Karpas-422 (cell line): ENCODE measurements at regions not wholly inside any gene's neighbourhood (a gene's known extent, or its start where the extent isn't known, plus 50 kb on each side); places are given as distances from the start of the nearest gene placed in this dataset.

Experiments used
- DNase-seq: peaks from one replicate; pipeline ENCODE4 v3.0.0-alpha.2; 2015
- H2AFZ ChIP-seq: fragments of 200-600 bp; sonication (generic); 2 replicates; pipeline ENCODE4 v1.6.1; 2014; ENCODE audit warnings: antibody characterized with exemption, low read length, mixed read lengths
- H3K27ac ChIP-seq: fragments of 200-600 bp; sonication (generic); 2 replicates; pipeline ENCODE4 v1.5.1; 2014; ENCODE audit warnings: mild to moderate bottlenecking, low read length, moderate library complexity
- H3K27me3 ChIP-seq: fragments of 200-600 bp; sonication (generic); 2 replicates; pipeline ENCODE4 v1.6.1; 2014; ENCODE audit warnings: low read length, mixed read lengths
- H3K36me3 ChIP-seq: fragments of 200-600 bp; sonication (generic); 2 replicates; pipeline ENCODE4 v1.6.1; 2014; ENCODE audit warnings: low read length, mixed read lengths; ENCODE audit not compliant: insufficient read depth
- H3K4me1 ChIP-seq: fragments of 200-600 bp; sonication (generic); 2 replicates; pipeline ENCODE4 v1.6.1; 2014; ENCODE audit warnings: mild to moderate bottlenecking, low read length, mixed read lengths
- H3K4me2 ChIP-seq: fragments of 200-600 bp; sonication (generic); 2 replicates; pipeline ENCODE4 v1.6.1; 2014; ENCODE audit warnings: low read length, low read depth, mild to moderate bottlenecking; ENCODE audit not compliant: poor library complexity, severe bottlenecking
- H3K4me3 ChIP-seq: fragments of 200-600 bp; sonication (generic); 2 replicates; pipeline ENCODE4 v1.5.1; 2014; ENCODE audit warnings: mild to moderate bottlenecking, antibody characterized with exemption, low read length, mixed read lengths
- H3K79me2 ChIP-seq: fragments of 200-600 bp; sonication (generic); 2 replicates; pipeline ENCODE4 v1.6.1; 2014; ENCODE audit warnings: mild to moderate bottlenecking, low read length, mixed read lengths
- H3K9ac ChIP-seq: fragments of 200-600 bp; sonication (generic); 2 replicates; pipeline ENCODE4 v1.6.0; 2014; ENCODE audit warnings: low read length
- H3K9me2 ChIP-seq: fragments of 200-600 bp; sonication (generic), shearing (Covaris generic); replicated peaks from 2 replicates; pipeline ENCODE4 v1.6.0; 2014; ENCODE audit warnings: mild to moderate bottlenecking, low read length, moderate library complexity; ENCODE audit not compliant: insufficient read depth
- H3K9me3 ChIP-seq: fragments of 300-700, 200-600 bp; sonication (generic); 2 replicates; pipeline ENCODE4 v1.6.1; 2014; ENCODE audit warnings: low read length, mixed read lengths
- H4K20me1 ChIP-seq: fragments of 200-600 bp; sonication (generic); 2 replicates; pipeline ENCODE4 v1.6.1; 2014; ENCODE audit warnings: mild to moderate bottlenecking, antibody characterized with exemption, low read length, low read depth; ENCODE audit not compliant: insufficient read depth

GRCh38 chr6:21967056-21967974 is 329.5 kb downstream of the PRL start:
- Histone ChIP-seq H3K4me2 (no peak overlapping the region), H3K4me1 (no peaks in the 10 kb centered on the region)
- DNase-seq = no peak

GRCh38 chr6:21968411-21968810 is 328.4 kb downstream of the PRL start:
- Histone ChIP-seq H4K20me1 (no peaks in the 10 kb centered on the region), H3K79me2 (no peaks in the 10 kb centered on the region), H3K27ac (no peak overlapping the region), H3K4me1 (no peaks in the 10 kb centered on the region), H3K9me2 (no peaks in the 10 kb centered on the region), H3K4me3 (no peak overlapping the region), H3K9me3 (no peaks in the 10 kb centered on the region), H3K27me3 (no peaks in the 10 kb centered on the region), H3K4me2 (no peak overlapping the region), H3K9ac (no peak overlapping the region), H3K36me3 (no peaks in the 10 kb centered on the region), H2AFZ (no peak overlapping the region)
- DNase-seq = no peak

More at GRCh38 chr6:21967056-21967974, 329.5 kb downstream of the PRL start:
- H3K9ac ChIP-seq = no peak overlapping the region
- H3K4me3 ChIP-seq = no peak overlapping the region
- H3K27ac ChIP-seq = no peak overlapping the region
- no peaks in the 10 kb centered on the region for H3K36me3 ChIP-seq
- H3K79me2 ChIP-seq = no peaks in the 10 kb centered on the region
- H4K20me1 ChIP-seq = no peaks in the 10 kb centered on the region
- no peaks in the 10 kb centered on the region for H3K27me3 ChIP-seq
- no peaks in the 10 kb centered on the region for H3K9me3 ChIP-seq
- H3K9me2 ChIP-seq = no peaks in the 10 kb centered on the region
- no peak overlapping the region for H2AFZ ChIP-seq

GRCh38 chr6:21969192-21969591 is 327.6 kb downstream of the PRL start:
- H3K27ac ChIP-seq = no peak overlapping the region
- no peaks in the 10 kb centered on the region for H3K36me3 ChIP-seq
- no peak overlapping the region for H3K4me2 ChIP-seq
- H4K20me1 ChIP-seq = no peaks in the 10 kb centered on the region
- no peak overlapping the region for H2AFZ ChIP-seq
- H3K27me3 ChIP-seq = no peaks in the 10 kb centered on the region
- no peaks in the 10 kb centered on the region for H3K4me1 ChIP-seq
- H3K9ac ChIP-seq = no peak overlapping the region
- DNase-seq = no peak
- H3K9me3 ChIP-seq = no peaks in the 10 kb centered on the region
- H3K4me3 ChIP-seq = no peak overlapping the region
- H3K79me2 ChIP-seq = no peaks in the 10 kb centered on the region
- H3K9me2 ChIP-seq = no peaks in the 10 kb centered on the region

GRCh38 chr6:21970569-21971300 is 326.1 kb downstream of the PRL start:
- no peaks in the 10 kb centered on the region for H3K9me2 ChIP-seq
- no peak overlapping the region for H2AFZ ChIP-seq
- H3K79me2 ChIP-seq = no peaks in the 10 kb centered on the region
- H3K27me3 ChIP-seq = no peaks in the 10 kb centered on the region
- no peaks in the 10 kb centered on the region for H3K4me1 ChIP-seq
- no peaks in the 10 kb centered on the region for H3K36me3 ChIP-seq
- no peak overlapping the region for H3K4me2 ChIP-seq
- no peaks in the 10 kb centered on the region for H4K20me1 ChIP-seq
- H3K4me3 ChIP-seq = no peak overlapping the region
- no peaks in the 10 kb centered on the region for H3K9me3 ChIP-seq
- H3K27ac ChIP-seq = no peak overlapping the region
- no peak overlapping the region for H3K9ac ChIP-seq
- DNase-seq = no peak

- no peak overlapping the region for H3K9ac ChIP-seq
- no peak for DNase-seq
- H3K4me3 ChIP-seq = no peak overlapping the region
- no peaks in the 10 kb centered on the region for H3K9me2 ChIP-seq
- H3K9me3 ChIP-seq = no peaks in the 10 kb centered on the region
- H4K20me1 ChIP-seq = no peaks in the 10 kb centered on the region
- H3K36me3 ChIP-seq = no peaks in the 10 kb centered on the region
- no peaks in the 10 kb centered on the region for H3K4me1 ChIP-seq
- H3K4me2 ChIP-seq = no peak overlapping the region
- H3K79me2 ChIP-seq = no peaks in the 10 kb centered on the region
- H2AFZ ChIP-seq = no peak overlapping the region
- no peak overlapping the region for H3K27ac ChIP-seq
- H3K27me3 ChIP-seq = no peaks in the 10 kb centered on the region
Measured at GRCh38 chr6:21971541-21971940, 325.3 kb downstream of the PRL start.

GRCh38 chr6:21972516-21972915 is 324.3 kb downstream of the PRL start:
- no peaks in the 10 kb centered on the region for H3K9me3 ChIP-seq
- no peak overlapping the region for H2AFZ ChIP-seq
- no peak overlapping the region for H3K4me3 ChIP-seq
- H3K27ac ChIP-seq = no peak overlapping the region
- no peaks in the 10 kb centered on the region for H3K4me1 ChIP-seq
- no peaks in the 10 kb centered on the region for H4K20me1 ChIP-seq
- DNase-seq = no peak
- no peaks in the 10 kb centered on the region for H3K79me2 ChIP-seq
- no peak overlapping the region for H3K4me2 ChIP-seq
- H3K36me3 ChIP-seq = no peaks in the 10 kb centered on the region
- H3K9me2 ChIP-seq = no peaks in the 10 kb centered on the region
- no peaks in the 10 kb centered on the region for H3K27me3 ChIP-seq
- H3K9ac ChIP-seq = no peak overlapping the region

GRCh38 chr6:21977346-21977745 is 319.5 kb downstream of the PRL start:
- Histone ChIP-seq H3K9ac (no peak overlapping the region), H3K4me2 (no peak overlapping the region), H3K4me3 (no peak overlapping the region), H3K27ac (no peak overlapping the region), H3K4me1 (no peaks in the 10 kb centered on the region), H3K79me2 (no peaks in the 10 kb centered on the region), H3K36me3 (no peaks in the 10 kb centered on the region), H3K9me2 (no peaks in the 10 kb centered on the region), H3K9me3 (no peaks in the 10 kb centered on the region; the same call in 1 of the 2 replicates), H3K27me3 (no peaks in the 10 kb centered on the region), H4K20me1 (no peaks in the 10 kb centered on the region), H2AFZ (no peak overlapping the region)
- no peak for DNase-seq

GRCh38 chr6:21981235-21981833 is 315.5 kb downstream of the PRL start:
- DNase-seq = no peak
- Histone ChIP-seq H3K79me2 (no peaks in the 10 kb centered on the region), H3K36me3 (no peaks in the 10 kb centered on the region)

More at GRCh38 chr6:21981235-21981833, 315.5 kb downstream of the PRL start:
- no peaks in the 10 kb centered on the region for H3K27me3 ChIP-seq
- no peaks in the 10 kb centered on the region for H3K9me2 ChIP-seq
- no peak overlapping the region for H3K4me2 ChIP-seq
- H4K20me1 ChIP-seq = no peaks in the 10 kb centered on the region
- H3K9me3 ChIP-seq = no peaks in the 10 kb centered on the region; the same call in 1 of the 2 replicates
- H3K27ac ChIP-seq = no peak overlapping the region
- H2AFZ ChIP-seq = no peak overlapping the region
- H3K9ac ChIP-seq = no peak overlapping the region
- no peak overlapping the region for H3K4me3 ChIP-seq
- no peaks in the 10 kb centered on the region for H3K4me1 ChIP-seq
